Peyer's patch (tissue), 4 donors: ENCODE measurements at regions not wholly inside any gene's neighbourhood (a gene's known extent, or its start where the extent isn't known, plus 50 kb on each side); places are given as distances from the start of the nearest gene placed in this dataset.

Experiments
- DNase-seq, 3 donors: peaks; one replicate each; pipeline ENCODE4 v3.0.0-alpha.2; 2017 to 2019
- H3K27ac ChIP-seq, 4 donors: fragments of 200-600 bp; sonication (generic); one replicate each; pipeline ENCODE4 v1.5.1; 2016 to 2019
- H3K27me3 ChIP-seq, 2 donors: fragments of 200-600 bp; sonication (generic); one replicate each; pipeline ENCODE4 v1.5.1; 2019
- H3K36me3 ChIP-seq, 3 donors: fragments of 200-600 bp; sonication (generic); one replicate each; pipeline ENCODE4 v1.5.1; 2016 to 2019
- H3K4me1 ChIP-seq, 4 donors: fragments of 200-600 bp; sonication (generic); one replicate each; pipeline ENCODE4 v1.5.1; 2016 to 2019
- H3K4me3 ChIP-seq, 4 donors: fragments of 200-600 bp; sonication (generic); 1 replicate in 3 of 4; 2 replicates in 1 of 4; pipeline ENCODE4 v1.5.1; 2016 to 2019; ENCODE audit warnings: mild to moderate bottlenecking in 1 of 4
- H3K9me3 ChIP-seq, 4 donors: fragments of 200-600 bp; sonication (generic); one replicate each; pipeline ENCODE4 v1.5.1; 2016 to 2019; ENCODE audit warnings: mild to moderate bottlenecking in 1 of 4
- CTCF ChIP-seq, 6 experiments: fragments of 450-650 bp in 4 of 6; fragments of 200-600 bp in 2 of 6; sonication (generic) in 1 of 6; IDR thresholded peaks; one replicate each; pipeline ENCODE4 v1.5.1; 2017 to 2019; ENCODE audit warnings: antibody characterized with exemption in 6 of 6, mild to moderate bottlenecking in 3 of 6, moderate library complexity in 1 of 6
- POLR2A ChIP-seq, 2 donors: fragments of 450-650 bp; IDR thresholded peaks; one replicate each; pipeline ENCODE4 v1.5.1; 2017; ENCODE audit warnings: antibody characterized with exemption in 2 of 2, mild to moderate bottlenecking in 2 of 2, moderate library complexity in 2 of 2

DNA sequence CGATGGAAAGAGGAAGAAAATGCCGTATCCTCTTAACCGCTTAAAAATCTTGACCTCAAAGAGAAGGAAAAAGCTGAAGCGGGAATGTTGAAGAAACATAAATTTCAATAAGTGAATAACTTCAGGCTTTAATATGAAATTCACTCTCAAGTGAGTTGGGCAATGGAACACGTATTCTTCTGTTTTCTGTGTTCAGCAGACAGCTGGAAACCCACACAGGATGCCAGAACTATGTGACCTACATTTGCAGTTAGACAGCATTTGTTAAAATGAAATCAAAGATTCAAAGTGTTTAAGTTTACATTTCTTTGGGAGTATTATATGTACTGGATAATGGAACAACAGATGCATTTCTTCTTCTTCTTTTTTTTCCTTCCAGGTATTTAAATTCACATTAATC lies 80.5 kb upstream of the SPATS2L start:
- H3K4me1 ChIP-seq, result peaks cover 0 to 3% (median 0%) of the 10 kb centered on the region in 4 donors
- H3K9me3 ChIP-seq, result no peaks in the 10 kb centered on the region
- no peaks in the 10 kb centered on the region for H3K27me3 ChIP-seq
- DNase-seq, result no peak
- no peak overlapping the region for H3K27ac ChIP-seq
- TF ChIP-seq CTCF (IDR thresholded peaks at IDR 0.05) (no peak), POLR2A (IDR thresholded peaks at IDR 0.05) (no peak)
- no peaks in the 10 kb centered on the region for H3K36me3 ChIP-seq
- H3K4me3 ChIP-seq, result no peak overlapping the region

DNA sequence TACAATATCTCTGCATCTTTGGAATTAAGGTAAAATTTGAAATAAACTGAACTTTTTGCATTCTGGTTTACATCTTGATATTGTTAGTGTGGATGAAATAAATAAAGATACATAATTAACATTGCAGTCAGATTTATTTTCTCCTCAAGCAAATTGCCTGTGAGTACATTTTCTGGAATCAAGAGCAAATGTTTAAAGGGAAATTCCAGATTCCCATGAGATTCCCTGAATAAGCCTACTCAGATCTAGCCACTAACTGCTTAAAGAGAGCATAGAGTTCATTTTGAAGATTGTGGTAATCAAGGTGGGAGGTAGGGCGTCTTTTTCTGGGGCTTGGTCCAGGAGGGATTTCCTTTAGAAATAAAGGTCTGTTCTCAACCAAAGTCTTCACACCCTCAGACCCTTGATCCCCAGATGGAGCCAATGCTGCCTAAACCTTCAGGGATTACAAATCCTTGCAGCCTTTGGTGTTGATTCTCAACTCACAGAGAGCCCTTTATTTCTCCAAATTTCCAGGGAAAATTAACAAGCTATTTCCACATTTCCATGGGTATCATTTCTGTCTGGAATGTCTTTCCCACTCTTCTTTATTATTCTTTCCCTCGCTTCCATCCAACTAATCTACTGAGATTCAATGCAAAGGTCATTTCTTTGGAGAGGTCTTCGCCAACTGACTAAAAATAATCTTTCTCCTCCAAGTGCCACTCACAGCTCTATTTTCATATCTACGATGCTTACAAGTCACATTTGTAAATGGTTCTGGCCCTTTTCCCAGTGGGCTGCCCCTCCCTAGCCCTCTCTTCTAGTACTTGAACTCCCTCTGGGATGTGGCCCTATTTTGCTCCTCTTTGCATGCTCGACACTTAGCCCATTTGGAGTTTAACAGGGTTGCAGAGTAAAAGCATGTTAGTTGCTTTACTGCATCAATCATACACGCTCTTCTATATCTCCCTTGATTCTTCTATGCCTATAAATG lies 79.8 kb upstream of the SPATS2L start:
- DNase-seq, result no peak

DNA sequence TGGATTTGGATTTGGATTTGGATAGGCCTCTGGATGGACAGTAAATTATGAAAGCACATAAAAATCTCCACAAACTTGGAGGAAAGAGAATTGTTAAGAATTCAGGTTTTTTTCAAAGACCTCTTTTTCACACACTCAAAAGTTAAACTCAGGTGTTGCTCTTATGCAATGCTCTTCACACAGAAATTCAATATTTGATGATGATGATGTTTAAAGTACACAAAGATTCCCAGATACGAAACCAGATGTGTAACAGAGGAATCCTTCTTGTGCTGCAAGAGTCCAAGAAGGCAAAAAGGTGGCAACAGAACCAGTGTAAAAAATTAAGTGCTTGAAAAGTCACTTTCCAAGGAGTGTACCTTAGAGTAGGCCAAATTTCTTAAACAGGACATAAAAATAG lies 75.8 kb upstream of the SPATS2L start:
- no peaks in the 10 kb centered on the region for H3K27me3 ChIP-seq
- H3K36me3 ChIP-seq, result no peaks in the 10 kb centered on the region
- H3K27ac ChIP-seq, result no peak overlapping the region
- DNase-seq, result no peak
- TF ChIP-seq CTCF (IDR thresholded peaks at IDR 0.05), result no peak
- TF ChIP-seq POLR2A (IDR thresholded peaks at IDR 0.05), result no peak
- no peaks in the 10 kb centered on the region for H3K4me1 ChIP-seq
- H3K4me3 ChIP-seq, result no peak overlapping the region
- H3K9me3 ChIP-seq, result no peaks in the 10 kb centered on the region

More for the DNA sequence above, 79.8 kb upstream of the SPATS2L start:
- TF ChIP-seq POLR2A (IDR thresholded peaks at IDR 0.05), result no peak
- TF ChIP-seq CTCF (IDR thresholded peaks at IDR 0.05), result no peak
- no peak overlapping the region for H3K27ac ChIP-seq
- no peak overlapping the region for H3K4me3 ChIP-seq
- no peaks in the 10 kb centered on the region for H3K4me1 ChIP-seq
- H3K27me3 ChIP-seq, result no peaks in the 10 kb centered on the region
- no peaks in the 10 kb centered on the region for H3K9me3 ChIP-seq
- H3K36me3 ChIP-seq, result no peaks in the 10 kb centered on the region

DNA sequence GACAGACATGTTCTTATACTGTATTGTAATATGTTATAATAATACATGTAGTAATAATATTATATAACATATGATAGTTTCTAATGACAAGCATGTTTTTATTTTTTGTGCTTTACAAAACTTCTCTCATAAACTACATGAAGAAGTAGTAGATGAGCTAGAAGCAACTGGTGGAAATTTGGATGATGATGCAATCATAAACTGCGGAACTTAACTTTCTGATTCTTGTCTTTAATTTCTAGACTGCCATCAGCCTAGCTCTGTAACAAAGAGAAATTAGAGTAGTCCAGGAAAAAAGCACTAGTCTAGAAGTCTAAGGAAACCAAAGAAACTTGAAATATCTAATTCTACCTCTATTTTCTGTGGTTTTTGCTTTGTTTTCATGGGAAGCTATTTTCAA lies 71.0 kb upstream of the SPATS2L start:
- no peak overlapping the region for H3K4me3 ChIP-seq
- H3K27me3 ChIP-seq, result no peaks in the 10 kb centered on the region
- DNase-seq, result no peak
- H3K36me3 ChIP-seq, result no peaks in the 10 kb centered on the region
- no peak for TF ChIP-seq POLR2A (IDR thresholded peaks at IDR 0.05)
- no peak for TF ChIP-seq CTCF (IDR thresholded peaks at IDR 0.05)
- H3K9me3 ChIP-seq, result no peaks in the 10 kb centered on the region
- no peak overlapping the region for H3K27ac ChIP-seq
- H3K4me1 ChIP-seq, result no peaks in the 10 kb centered on the region

DNA sequence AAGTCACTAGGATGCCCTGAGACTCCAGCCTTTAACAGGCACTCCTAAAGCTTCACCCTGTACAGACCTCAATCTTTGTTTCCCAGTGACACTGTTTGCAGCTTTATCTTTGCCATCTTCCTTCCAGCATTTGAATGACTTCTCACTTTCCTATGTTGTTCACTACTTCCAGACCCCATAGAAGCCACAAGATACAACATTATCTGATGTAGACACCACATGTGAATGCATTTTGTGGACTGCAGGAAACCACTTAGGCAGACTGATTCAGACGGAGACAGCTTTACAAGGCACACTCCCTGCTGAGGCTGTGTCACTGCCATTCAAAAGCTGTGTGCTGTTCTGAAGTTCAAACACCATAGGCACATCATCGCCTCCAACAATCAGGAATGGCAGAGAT lies 67.3 kb upstream of the SPATS2L start:
- Histone ChIP-seq H3K27ac (no peak overlapping the region), H3K4me1 (no peaks in the 10 kb centered on the region), H3K9me3 (no peaks in the 10 kb centered on the region), H3K36me3 (no peaks in the 10 kb centered on the region), H3K4me3 (no peak overlapping the region), H3K27me3 (no peaks in the 10 kb centered on the region)
- no peak for TF ChIP-seq POLR2A (IDR thresholded peaks at IDR 0.05)
- TF ChIP-seq CTCF (IDR thresholded peaks at IDR 0.05), result no peak
- no peak for DNase-seq
